ENCODE measurements at regions not wholly inside any gene's neighbourhood (a gene's known extent, or its start where the extent isn't known, plus 50 kb on each side); places are given as distances from the start of the nearest gene placed in this dataset.

DNA sequence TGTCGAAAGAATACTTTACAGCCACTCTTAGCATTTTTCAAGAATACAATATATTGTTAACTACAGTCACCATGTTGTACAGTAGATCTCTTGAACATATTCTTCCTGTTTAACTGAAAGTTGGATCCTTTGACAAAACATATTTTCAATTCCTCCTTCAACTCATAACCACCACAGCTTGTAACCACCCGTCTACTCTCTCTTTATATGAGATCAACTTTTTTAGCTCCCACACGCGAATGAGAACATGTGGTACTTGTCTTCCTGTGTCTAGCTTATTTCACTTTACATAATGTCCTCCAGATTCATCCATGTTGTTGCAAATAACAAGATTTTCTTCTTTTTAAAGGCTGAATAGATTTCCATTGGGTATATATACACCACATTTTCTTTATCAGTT lies 338.3 kb upstream of the IGFBP7 start:
- no peak for DNase-seq

- no peak for DNase-seq
Measured at GRCh38 chr4:57446266-57446665, 336.1 kb upstream of the IGFBP7 start.

- DNase-seq: no peak
Measured at GRCh38 chr4:57445686-57446085, 335.5 kb upstream of the IGFBP7 start.

GRCh38 chr4:57444671-57445070 lies 334.5 kb upstream of the IGFBP7 start:
- DNase-seq: no peak

DNA sequence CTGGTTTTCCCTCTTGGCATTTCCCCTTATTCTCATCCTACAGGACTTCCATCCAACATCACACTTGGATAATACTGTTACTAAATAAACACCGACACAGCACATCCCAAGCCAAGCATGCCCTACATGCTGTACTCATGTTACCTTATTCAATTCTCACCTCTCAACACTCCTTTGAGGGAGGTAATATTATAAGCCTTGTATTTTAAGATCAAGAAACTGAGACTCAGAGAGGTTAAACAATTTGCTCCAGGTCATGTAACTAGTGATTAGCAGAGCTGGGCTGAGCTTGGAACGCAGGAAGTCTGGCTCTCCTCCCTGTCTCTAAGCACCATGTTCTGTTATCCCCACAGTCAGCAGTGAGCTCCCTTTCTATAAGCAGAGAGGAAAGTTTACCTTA lies 333.6 kb upstream of the IGFBP7 start:
- DNase-seq: no peak

GRCh38 chr4:57443308-57443707 lies 333.1 kb upstream of the IGFBP7 start:
- DNase-seq: no peak

GRCh38 chr4:57442831-57443291 lies 332.7 kb upstream of the IGFBP7 start:
- peak; percentile 36 for DNase-seq

DNA sequence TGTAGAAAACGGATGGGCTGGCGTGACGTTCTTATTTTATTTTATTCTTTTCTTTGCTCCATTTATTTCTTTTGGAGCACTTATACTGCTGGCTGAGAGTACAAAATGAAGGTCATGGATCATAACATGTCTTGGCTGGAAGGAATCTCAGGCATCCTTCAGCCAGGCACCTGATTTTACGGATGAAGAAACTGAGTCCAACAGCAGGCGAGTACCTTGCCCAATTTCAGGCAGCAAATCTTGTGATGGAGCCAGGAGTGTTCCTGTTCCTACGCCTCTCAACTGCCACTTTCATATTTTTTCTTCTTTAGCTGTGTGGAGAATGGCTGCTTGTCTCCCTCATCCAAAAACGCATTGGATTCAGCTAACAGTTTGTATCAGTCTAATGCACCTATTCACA lies 332.1 kb upstream of the IGFBP7 start:
- DNase-seq: no peak

DNA sequence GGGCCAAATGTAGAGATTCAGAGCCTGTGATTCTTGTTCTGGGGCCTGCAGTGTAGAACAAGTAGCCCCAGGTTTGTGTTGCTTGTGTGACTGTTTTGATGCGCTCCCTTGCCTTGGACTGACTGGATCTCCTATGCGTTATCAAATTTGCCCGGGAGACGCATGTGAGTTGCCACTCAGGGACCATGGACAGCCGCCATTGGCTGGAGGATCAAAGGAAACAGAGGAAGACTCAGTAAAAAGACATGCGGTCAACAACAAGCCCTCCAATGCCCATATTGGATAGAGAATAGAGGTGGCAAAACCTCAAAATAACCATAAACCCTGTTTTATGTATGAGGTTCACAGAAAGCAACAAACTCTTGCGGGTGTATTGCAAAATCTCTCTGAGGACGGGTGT lies 327.5 kb upstream of the IGFBP7 start:
- DNase-seq: no peak

DNA sequence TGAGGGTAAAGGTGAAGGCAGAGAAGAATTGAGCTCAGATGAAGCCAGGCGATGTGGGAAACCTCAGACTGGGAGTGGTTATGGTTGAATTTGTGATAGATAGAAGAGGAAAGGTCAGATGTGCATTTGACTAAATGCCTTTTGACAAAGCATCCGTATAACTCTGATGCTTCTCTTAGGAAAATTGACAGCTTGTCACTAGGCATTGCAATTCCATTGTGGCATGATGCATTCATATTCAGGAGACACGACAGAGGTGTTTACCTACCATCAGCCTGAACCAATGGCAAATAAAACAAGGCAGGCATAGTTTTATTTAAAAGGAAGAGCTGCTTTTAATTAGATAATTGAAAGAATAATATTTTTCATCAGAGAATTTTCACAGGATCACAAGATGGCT lies 325.1 kb upstream of the IGFBP7 start:
- no peak for DNase-seq

DNA sequence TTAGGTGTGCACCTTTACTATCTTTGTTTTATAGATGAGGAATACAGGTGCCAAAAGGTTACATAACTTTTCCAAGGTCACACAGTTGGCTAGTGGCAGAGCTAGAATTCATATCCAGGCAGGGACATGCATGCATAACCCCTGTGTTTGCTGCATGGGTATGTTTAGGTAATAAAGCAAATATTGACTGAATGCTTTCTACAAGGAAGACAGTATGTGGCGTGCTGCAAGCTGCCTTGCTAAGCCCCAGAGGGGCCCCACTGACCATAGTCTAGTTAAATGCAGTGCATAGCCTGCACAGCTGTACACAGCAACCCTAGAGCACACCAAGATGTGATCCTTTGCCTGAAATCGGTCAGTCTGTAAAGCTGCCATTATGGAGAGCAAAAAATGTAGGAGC lies 320.5 kb upstream of the IGFBP7 start:
- no peak for DNase-seq

DNA sequence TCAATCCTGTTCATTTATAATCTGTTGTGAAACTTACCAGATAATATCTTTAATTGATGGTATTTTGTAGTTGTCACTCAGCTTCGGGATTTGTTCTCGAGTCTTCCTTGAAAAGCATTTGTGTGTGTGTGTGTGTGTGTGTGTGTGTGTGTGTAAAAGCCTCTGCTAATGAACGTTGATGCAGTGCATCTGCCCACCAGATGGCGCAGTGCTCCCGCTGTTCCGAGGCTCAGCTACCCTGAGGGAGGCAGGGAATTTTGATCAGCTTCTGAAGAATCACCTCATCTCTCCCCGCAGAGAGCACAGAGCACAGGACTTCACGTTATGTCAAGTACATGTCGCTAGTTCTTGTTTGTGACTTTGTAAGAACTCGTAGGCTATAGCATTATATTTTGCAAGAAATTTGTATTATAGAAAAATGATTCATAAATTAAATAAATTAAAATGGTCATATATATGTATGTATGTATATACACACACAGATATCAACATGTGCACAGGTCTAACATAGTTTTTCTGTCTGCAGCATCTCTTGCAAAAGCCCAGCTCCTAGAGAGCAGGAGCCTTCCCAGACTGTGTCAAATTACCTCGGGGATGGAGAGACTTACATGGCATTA lies 316.7 kb upstream of the IGFBP7 start:
- peak; percentile 76 for DNase-seq

DNA sequence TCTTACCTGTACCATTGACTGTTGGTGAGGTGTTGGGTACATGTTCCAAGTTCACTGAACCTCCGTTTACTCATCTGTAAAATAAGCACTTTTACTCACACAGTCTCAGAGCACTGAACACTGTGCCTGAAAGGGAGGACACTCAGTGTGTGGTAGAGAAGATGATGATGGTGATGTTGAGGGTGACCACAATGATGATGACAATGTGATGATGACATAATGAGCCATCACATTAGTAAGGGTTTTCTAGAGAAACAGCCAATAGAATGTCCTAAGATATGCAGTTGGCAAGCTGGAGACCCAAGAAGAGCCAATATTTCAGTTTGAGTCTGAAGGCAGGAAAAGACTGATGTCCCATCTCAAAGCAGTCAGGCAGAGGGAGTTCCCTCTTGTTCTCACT lies 315.4 kb upstream of the IGFBP7 start:
- DNase-seq: no peak

DNA sequence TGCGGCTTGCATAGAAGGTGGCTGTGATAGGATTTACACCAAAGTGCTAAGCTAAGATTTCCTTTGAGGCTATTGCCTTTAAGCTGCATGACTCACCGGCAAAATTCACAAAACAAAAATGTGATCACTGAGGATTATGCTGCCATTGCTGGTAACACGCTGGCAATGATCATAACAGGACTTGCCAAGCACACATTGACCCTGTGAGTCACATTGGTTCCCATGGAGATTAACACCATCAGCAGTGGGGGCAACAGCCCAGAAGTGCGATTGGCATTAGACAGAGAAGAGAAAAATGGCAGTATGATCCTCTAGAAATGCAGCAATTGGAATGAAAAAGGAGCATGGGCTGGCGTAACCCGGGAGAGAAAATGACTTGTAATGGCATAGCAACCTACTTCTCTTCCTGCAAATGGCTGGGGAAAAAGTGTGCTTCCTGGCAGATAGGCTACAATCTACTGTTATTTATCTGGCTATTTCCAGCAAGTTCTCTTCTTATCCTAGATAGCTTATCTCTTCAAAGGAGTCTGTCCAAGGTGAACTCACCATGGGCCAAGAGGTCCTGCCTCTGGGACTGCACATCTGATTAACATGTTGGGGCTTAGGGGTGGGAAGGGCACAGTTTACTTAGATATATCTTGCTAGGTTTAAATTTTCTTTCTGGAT lies 314.2 kb upstream of the IGFBP7 start:
- no peak for DNase-seq

- no peak for DNase-seq
Measured at GRCh38 chr4:57418133-57418532, 307.9 kb upstream of the IGFBP7 start.

DNA sequence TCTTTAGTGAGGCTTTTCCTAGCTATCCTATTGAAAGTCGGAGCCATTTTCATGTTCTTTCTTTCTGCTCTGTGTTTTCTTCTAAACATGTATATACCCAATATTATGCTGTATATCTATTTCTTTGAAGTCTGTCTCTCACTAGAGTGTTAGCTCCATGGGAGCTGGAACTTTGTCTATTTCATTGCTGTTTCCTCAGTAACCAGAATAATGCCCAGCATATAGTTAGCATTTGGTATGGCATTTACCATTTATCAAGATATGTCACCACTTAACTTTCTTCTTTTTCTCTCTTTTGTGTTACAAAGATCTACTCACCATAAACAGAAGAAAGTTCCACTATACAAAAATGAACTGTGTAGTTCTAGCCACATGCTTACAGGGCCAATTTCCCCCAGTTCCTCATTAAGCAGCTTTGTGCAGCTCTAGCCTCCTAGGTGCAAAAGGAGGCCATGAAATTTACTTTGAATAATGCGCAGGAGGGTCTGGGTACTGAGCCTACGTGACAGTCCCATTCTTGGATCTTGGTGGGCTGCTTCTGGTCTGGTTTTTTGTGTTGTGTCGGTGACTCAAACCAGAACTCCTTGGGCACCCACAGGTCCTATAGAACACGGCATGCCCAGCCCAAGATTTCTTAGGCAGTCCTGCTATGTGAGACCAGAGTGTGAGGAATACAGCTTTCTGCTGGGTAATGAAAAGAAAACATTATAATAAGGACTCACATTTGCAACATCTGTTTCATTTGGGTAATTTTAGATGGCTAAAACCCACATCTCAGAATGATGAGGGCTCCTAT lies 302.3 kb upstream of the IGFBP7 start:
- no peak for DNase-seq

DNA sequence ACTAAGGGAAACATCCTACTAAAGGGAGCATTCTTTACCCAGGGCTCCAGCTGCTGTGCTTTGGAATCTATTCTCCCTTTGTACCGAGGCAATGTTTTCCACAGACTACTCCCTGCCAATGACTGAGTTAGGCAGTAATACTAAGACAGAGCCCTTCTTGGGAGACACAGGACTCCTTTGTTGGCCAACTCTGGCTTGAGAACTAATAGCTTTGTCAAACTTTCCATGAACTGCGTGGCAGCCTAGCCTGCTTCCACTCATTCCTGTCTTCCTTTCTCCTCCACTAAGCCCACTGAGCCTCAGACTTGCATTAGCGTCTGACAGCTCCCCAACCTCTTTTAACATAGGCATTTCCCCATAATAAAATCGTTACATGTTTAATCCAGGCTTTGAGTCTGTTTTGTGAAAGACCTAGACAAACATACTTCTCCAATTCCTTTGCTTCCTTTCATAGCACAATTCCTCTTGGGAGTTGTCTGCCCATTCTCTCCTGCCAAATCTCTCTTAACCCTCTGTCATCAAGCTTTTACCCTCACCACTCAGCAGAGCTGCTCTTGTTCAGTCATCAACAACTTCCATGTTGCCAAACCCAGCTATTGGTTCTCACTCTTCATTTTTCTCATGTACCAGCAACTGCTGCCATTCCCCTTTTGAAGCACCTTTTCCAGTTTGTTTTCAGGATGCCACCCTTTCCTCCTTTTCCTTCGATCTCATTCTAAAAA lies 300.3 kb upstream of the IGFBP7 start:
- no peak for DNase-seq

DNA sequence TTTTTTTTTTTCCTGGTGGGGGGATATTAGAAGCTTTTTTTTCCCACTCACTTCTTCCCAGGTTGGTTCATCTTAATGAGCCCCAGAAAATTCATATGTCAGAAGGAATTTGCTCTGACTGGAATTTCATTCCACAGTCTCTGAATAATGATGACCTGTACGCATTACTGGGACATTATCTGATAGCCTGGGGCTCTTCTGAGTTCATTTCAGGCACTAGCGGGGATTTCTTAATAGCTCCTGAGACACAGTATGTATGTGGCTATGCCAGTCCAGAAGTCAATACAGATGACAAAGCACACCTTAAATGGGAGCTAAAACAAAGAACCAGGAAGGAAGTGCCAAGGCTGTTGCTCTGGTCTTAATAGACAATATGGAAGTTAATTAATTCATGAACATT lies 295.2 kb upstream of the IGFBP7 start:
- DNase-seq: no peak

DNA sequence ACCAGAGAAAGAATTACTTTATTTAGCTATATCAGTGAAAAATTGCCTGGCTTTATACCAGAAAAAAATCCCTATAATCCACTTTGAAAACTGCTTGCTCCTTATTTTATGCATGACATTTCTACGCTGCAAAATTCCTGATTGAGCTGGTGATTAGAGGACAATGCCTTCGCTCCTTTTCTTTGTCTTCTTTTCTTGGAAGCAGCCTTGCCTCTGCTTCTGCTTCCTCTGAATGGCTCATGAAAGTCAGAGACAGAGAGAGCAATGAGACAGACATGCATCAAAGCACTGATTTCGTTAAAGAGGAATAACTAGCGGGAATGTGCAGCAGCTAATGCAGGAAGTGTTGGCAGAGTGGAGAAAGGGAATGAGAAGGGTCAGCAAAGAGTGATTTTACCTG lies 294.3 kb upstream of the IGFBP7 start:
- no peak for DNase-seq

GRCh38 chr4:57403591-57403990 lies 293.4 kb upstream of the IGFBP7 start:
- DNase-seq: no peak

- no peak for DNase-seq
Measured at GRCh38 chr4:57401586-57401985, 291.4 kb upstream of the IGFBP7 start.

DNA sequence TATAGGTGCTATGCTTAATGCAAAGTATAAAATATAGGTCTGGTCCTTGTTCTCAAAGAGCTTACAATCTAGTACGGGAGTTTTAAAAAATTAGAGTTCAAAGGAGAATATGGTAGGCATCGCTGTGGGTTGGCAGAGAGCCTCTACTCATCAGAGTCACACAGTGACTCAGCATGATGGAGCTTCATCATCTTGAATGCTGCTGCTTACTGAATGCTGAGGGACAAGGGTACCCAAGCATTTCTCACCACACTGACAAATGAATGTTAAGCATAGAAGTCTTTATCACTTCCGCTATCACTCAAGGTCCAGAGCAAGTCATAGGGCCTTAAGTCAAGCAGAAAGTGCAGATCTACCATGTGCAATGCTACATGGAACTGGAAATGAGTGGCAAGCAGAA lies 268.6 kb upstream of the IGFBP7 start:
- no peak for DNase-seq

DNA sequence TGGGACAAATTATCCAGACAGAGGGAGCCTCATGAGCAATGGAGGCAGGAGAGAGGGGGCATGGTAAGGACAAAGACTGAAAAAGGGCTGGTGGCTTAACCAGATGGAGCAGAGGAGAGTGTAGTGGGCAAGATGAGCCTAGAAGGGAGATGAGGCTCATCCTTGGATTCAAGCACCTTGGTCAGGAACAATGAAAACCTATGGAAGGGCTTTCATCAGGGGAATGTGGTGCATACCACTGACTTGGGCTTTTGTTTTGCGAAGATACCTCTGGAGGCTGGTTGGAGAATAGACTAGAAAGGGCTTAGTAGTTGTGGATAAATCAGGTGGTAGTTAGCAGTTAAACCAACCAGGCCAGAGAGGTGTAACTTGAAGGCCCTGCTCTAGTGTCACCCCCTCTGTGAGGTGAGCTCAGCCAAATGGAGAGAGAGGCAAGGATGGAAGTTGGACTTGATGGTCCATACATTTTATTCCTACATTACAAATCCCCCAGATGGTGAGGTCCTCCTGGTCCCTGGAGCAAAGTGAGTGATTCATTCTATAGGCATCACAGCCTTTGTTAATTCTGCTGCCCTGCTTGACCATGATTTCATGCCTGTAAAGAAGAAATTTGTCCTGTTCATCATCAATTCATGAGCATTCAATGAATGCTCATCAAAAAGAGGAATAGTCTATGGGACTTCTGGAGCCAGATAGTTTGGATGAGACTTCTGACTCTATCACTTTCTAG lies 264.8 kb upstream of the IGFBP7 start:
- DNase-seq: no peak

Measured in hematopoietic multipotent progenitor cell treated with erythropoietin and hydrocortisone succinate and interleukin-3 and kit ligand, for 6 days (in vitro differentiated cells).